ENCODE measurements at regions not wholly inside any gene's neighbourhood (a gene's known extent, or its start where the extent isn't known, plus 50 kb on each side); places are given as distances from the start of the nearest gene placed in this dataset.

DNA sequence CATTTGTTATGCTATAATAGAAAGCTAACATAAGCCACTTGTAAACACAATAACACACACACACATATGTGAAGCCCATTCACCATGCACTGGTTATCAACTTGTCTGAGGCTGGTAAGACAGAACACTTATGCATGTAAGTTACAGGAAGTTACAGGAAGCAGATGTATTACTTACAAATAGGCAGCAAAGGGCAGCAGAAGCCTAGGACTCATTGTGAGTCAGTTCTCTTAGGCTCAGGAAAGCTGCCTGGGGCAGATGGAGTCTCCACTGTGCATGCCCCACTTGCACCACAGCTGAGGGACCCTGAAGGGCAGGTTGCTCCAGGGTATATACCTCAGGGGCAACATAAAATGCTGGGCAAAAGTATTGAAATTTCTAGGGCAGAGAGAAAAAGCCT lies 748.8 kb upstream of the CCDC54 start:
- no peak for TF ChIP-seq EP300 (IDR thresholded peaks at IDR 0.05; ENCODE audit: low read depth)
- TF ChIP-seq POLR2A (IDR thresholded peaks at IDR 0.05): no peak
- TF ChIP-seq CTCF (IDR thresholded peaks at IDR 0.05): no peak

Data from transverse colon (tissue), 3 donors.